ENCODE measurements at regions not wholly inside any gene's neighbourhood (a gene's known extent, or its start where the extent isn't known, plus 50 kb on each side); places are given as distances from the start of the nearest gene placed in this dataset.
"Not testable (repeated sequence)": the region's sequence is repeated elsewhere in the genome, so short reads cannot be mapped to it uniquely, and the experiment has no call there.

GRCh38 chr2:5187283-5187682 is 504.9 kb upstream of the SOX11 start:
- DNase-seq: no peak

GRCh38 chr2:5188636-5189035 is 503.5 kb upstream of the SOX11 start:
- DNase-seq: no peak

GRCh38 chr2:5190023-5190422 is 502.2 kb upstream of the SOX11 start:
- DNase-seq: no peak

GRCh38 chr2:5195636-5196035 is 496.5 kb upstream of the SOX11 start:
- DNase-seq: no peak

- DNase-seq: no peak
Observed at GRCh38 chr2:5203134-5203755, 488.9 kb upstream of the SOX11 start.

- DNase-seq: not testable (repeated sequence)
Observed at GRCh38 chr2:5206742-5207141, 485.4 kb upstream of the SOX11 start.

- DNase-seq: no peak
Observed at GRCh38 chr2:5215989-5216607, 476.1 kb upstream of the SOX11 start.

- DNase-seq: no peak
Observed at GRCh38 chr2:5227062-5227699, 465.0 kb upstream of the SOX11 start.

GRCh38 chr2:5229574-5229973 is 462.6 kb upstream of the SOX11 start:
- no peak for DNase-seq

GRCh38 chr2:5230444-5230843 is 461.7 kb upstream of the SOX11 start:
- DNase-seq: no peak

GRCh38 chr2:5230855-5231254 is 461.3 kb upstream of the SOX11 start:
- no peak for DNase-seq

- DNase-seq: no peak
Observed at GRCh38 chr2:5231287-5231686, 460.9 kb upstream of the SOX11 start.

GRCh38 chr2:5234563-5234962 is 457.6 kb upstream of the SOX11 start:
- no peak for DNase-seq

GRCh38 chr2:5235701-5236100 is 456.5 kb upstream of the SOX11 start:
- DNase-seq: no peak

- no peak for DNase-seq
Observed at GRCh38 chr2:5236249-5236648, 455.9 kb upstream of the SOX11 start.

GRCh38 chr2:5242751-5243150 is 449.4 kb upstream of the SOX11 start:
- DNase-seq: no peak

GRCh38 chr2:5250482-5250881 is 441.7 kb upstream of the SOX11 start:
- DNase-seq: no peak

- DNase-seq: no peak
Observed at GRCh38 chr2:5253263-5253662, 438.9 kb upstream of the SOX11 start.

GRCh38 chr2:5254791-5255332 is 437.3 kb upstream of the SOX11 start:
- DNase-seq: no peak

- DNase-seq: no peak
Observed at GRCh38 chr2:5263291-5263690, 428.9 kb upstream of the SOX11 start.

GRCh38 chr2:5264361-5264760 is 427.8 kb upstream of the SOX11 start:
- DNase-seq: no peak

GRCh38 chr2:5285061-5285460 is 407.1 kb upstream of the SOX11 start:
- DNase-seq: no peak

GRCh38 chr2:5285872-5286769 is 406.1 kb upstream of the SOX11 start:
- no peak for DNase-seq

All from stimulated activated CD4-positive, alpha-beta T cell treated with anti-CD3 and anti-CD28 coated beads, Interleukin-2, amount 100 ng/mL, for 24 hours (primary cell).